B cell (primary cell): ENCODE measurements at regions not wholly inside any gene's neighbourhood (a gene's known extent, or its start where the extent isn't known, plus 50 kb on each side); places are given as distances from the start of the nearest gene placed in this dataset.

ENCODE experiments used
- CTCF ChIP-seq: fragments of 200-600 bp; IDR thresholded peaks from one replicate; pipeline ENCODE4 v1.8.0; 2022; ENCODE audit warnings: antibody characterized with exemption, mild to moderate bottlenecking
- EZH2 ChIP-seq: IDR thresholded peaks from 2 replicates; pipeline ENCODE4 v1.6.1; 2012; ENCODE audit warnings: borderline replicate concordance, low read depth, mild to moderate bottlenecking, moderate library complexity, low read length; ENCODE audit not compliant: insufficient read depth, poor library complexity, severe bottlenecking

GRCh38 chr5:96332535-96333366, 100.3 kb downstream of the PCSK1 start:
- TF ChIP-seq CTCF (no peak), EZH2 (no peak)
